Neutrophil (primary cell): ENCODE measurements at regions not wholly inside any gene's neighbourhood (a gene's known extent, or its start where the extent isn't known, plus 50 kb on each side); places are given as distances from the start of the nearest gene placed in this dataset.

ENCODE experiments used
- H3K27ac ChIP-seq: fragments of 200-600 bp; sonication (generic); 2 replicates; pipeline ENCODE4 v1.5.1; 2016; ENCODE audit warnings: mild to moderate bottlenecking, moderate library complexity
- H3K27me3 ChIP-seq: fragments of 200-600 bp; sonication (generic); 2 replicates; pipeline ENCODE4 v1.6.0; 2016; ENCODE audit warnings: mild to moderate bottlenecking
- H3K36me3 ChIP-seq: fragments of 200-600 bp; sonication (generic); 2 replicates; pipeline ENCODE4 v1.5.1; 2017
- H3K4me1 ChIP-seq, 2 experiments: fragments of 200-600 bp in 1 of 2; sonication (generic) in 1 of 2; 1 replicate in 1 of 2; 2 replicates in 1 of 2; pipeline versions ENCODE4 v1.5.1 to v1.6.1; 2013 to 2016; ENCODE audit warnings: low read depth in 1 of 2, low read length in 1 of 2, mild to moderate bottlenecking in 1 of 2, moderate library complexity in 1 of 2; ENCODE audit not compliant: control insufficient read depth in 1 of 2, insufficient read depth in 1 of 2
- H3K4me3 ChIP-seq, 2 experiments: fragments of 200-600 bp in 1 of 2; sonication (generic) in 1 of 2; 1 replicate in 1 of 2; 2 replicates in 1 of 2; pipeline ENCODE4 v1.5.1; 2013 to 2016; ENCODE audit warnings: low read depth in 1 of 2, low read length in 1 of 2, mild to moderate bottlenecking in 1 of 2, moderate library complexity in 1 of 2
- H3K9me3 ChIP-seq: fragments of 200-600 bp; sonication (generic); 2 replicates; pipeline ENCODE4 v1.5.1; 2016
- TF ChIP-seq, protein P1 (sequence below): fragments of 200-600 bp; sonication (generic); IDR thresholded peaks from 2 replicates; pipeline ENCODE4 v1.5.1; 2016; ENCODE audit warnings: antibody characterized with exemption

- Histone ChIP-seq H3K9me3 (no peaks in the 10 kb centered on the region), H3K27me3 (no peaks in the 10 kb centered on the region), H3K27ac (no peak overlapping the region), H3K36me3 (no peaks in the 10 kb centered on the region), H3K4me1 (no peaks in the 10 kb centered on the region), H3K4me3 (no peak overlapping the region)
- TF ChIP-seq, protein P1, sequence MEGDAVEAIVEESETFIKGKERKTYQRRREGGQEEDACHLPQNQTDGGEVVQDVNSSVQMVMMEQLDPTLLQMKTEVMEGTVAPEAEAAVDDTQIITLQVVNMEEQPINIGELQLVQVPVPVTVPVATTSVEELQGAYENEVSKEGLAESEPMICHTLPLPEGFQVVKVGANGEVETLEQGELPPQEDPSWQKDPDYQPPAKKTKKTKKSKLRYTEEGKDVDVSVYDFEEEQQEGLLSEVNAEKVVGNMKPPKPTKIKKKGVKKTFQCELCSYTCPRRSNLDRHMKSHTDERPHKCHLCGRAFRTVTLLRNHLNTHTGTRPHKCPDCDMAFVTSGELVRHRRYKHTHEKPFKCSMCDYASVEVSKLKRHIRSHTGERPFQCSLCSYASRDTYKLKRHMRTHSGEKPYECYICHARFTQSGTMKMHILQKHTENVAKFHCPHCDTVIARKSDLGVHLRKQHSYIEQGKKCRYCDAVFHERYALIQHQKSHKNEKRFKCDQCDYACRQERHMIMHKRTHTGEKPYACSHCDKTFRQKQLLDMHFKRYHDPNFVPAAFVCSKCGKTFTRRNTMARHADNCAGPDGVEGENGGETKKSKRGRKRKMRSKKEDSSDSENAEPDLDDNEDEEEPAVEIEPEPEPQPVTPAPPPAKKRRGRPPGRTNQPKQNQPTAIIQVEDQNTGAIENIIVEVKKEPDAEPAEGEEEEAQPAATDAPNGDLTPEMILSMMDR: no peak
Measured at GRCh38 chr11:80457823-80458222, 1017.0 kb upstream of the TENM4 start.

DNA sequence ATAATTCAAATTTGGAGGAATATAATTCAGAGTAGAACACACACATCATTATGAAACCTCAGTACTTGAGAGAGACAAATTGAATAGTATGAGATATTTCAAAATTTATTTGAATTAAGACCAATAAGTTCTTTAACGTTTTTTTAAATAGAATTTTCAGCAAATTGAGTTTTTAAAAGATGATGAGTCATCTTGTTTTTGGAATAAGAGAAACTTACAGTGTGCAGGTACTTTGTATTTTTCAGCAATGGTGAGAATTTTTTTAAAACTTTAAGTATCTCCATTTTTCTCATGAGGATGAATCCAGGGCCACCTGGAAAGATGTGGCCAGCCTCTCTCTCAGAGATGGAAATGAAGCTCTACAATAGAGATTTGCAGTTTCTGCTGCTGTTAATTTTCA is 1015.0 kb upstream of the TENM4 start:
- H3K27ac ChIP-seq: no peak overlapping the region
- H3K9me3 ChIP-seq: no peaks in the 10 kb centered on the region
- H3K36me3 ChIP-seq: no peaks in the 10 kb centered on the region
- no peak overlapping the region for H3K4me3 ChIP-seq
- H3K4me1 ChIP-seq: no peaks in the 10 kb centered on the region
- TF ChIP-seq, protein P1: no peak
- H3K27me3 ChIP-seq: no peaks in the 10 kb centered on the region

GRCh38 chr11:80451105-80451504 is 1010.3 kb upstream of the TENM4 start:
- H3K4me1 ChIP-seq: no peaks in the 10 kb centered on the region
- H3K36me3 ChIP-seq: no peaks in the 10 kb centered on the region
- no peak overlapping the region for H3K4me3 ChIP-seq
- no peak overlapping the region for H3K27ac ChIP-seq
- H3K27me3 ChIP-seq: no peaks in the 10 kb centered on the region
- H3K9me3 ChIP-seq: no peaks in the 10 kb centered on the region
- TF ChIP-seq, protein P1: no peak

DNA sequence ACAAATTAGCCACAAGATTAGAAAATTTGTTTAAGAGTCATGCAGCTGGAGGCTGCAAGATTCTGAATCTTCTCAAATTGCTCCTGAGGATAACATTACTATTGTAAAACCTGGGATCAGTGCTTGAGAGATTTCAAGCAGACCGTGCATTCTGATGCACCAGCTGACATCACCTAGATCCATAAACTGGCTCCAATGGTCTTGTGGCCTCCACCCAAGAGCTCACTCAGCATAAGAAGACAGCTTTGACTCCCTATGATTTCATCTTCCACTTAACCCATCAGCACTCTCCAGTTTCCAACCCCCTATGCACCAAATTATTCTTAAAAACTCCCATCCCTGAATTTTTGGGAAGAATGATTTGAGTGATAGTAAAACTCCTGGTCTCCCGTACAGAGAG is 1007.9 kb upstream of the TENM4 start:
- TF ChIP-seq, protein P1: no peak
- no peaks in the 10 kb centered on the region for H3K4me1 ChIP-seq
- no peak overlapping the region for H3K4me3 ChIP-seq
- H3K9me3 ChIP-seq: no peaks in the 10 kb centered on the region
- no peaks in the 10 kb centered on the region for H3K27me3 ChIP-seq
- H3K36me3 ChIP-seq: no peaks in the 10 kb centered on the region
- no peak overlapping the region for H3K27ac ChIP-seq

- Histone ChIP-seq H3K36me3 (no peaks in the 10 kb centered on the region), H3K27ac (no peak overlapping the region), H3K27me3 (no peaks in the 10 kb centered on the region), H3K4me3 (no peak overlapping the region), H3K4me1 (no peaks in the 10 kb centered on the region), H3K9me3 (no peaks in the 10 kb centered on the region)
- TF ChIP-seq, protein P1: no peak
Measured at GRCh38 chr11:80443177-80443576, 1002.3 kb upstream of the TENM4 start.

GRCh38 chr11:80441821-80442220 is 1001.0 kb upstream of the TENM4 start:
- Histone ChIP-seq H3K27me3 (no peaks in the 10 kb centered on the region), H3K4me1 (no peaks in the 10 kb centered on the region), H3K9me3 (no peaks in the 10 kb centered on the region), H3K27ac (no peak overlapping the region), H3K4me3 (no peak overlapping the region), H3K36me3 (no peaks in the 10 kb centered on the region)
- TF ChIP-seq, protein P1: no peak
